ENCODE measurements at regions not wholly inside any gene's neighbourhood (a gene's known extent, or its start where the extent isn't known, plus 50 kb on each side); places are given as distances from the start of the nearest gene placed in this dataset.
A peak's percentile ranks its signal among the peaks of the same experiment; 100 is the strongest.

DNA sequence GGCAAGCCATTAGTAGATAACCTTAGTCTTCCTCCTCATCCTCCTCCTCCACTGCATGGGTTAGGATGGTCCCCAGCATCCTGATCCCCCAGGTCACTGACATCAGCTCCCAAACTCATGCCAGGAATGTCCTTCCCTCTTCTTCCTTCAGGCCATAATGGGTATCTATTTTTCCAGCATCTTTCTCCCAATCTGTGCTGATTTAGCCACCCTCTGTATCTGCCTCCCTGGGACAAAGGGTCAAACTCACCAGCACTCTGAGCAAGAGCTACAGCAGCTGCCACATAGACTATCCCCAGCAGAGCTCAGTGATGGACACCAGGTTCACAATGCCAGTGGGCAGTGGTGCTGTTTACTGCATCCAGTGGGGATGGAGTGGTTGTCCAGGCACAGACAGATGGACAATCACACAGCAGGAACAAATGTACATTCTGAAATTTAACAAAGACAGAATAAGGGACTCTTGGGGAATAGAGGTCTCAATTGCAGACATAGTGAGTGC, 115.2 kb upstream of the TOP3B start:
- Histone ChIP-seq H4K8ac (ENCODE audit: extremely low read depth, insufficient read depth, low read length) (no peak overlapping the region), H4K5ac (ENCODE audit: insufficient read length, low read depth, low read length) (no peak overlapping the region), H3K79me2 (ENCODE audit: control insufficient read depth in 1 of 2, insufficient read depth in 2 of 2, low read length in 2 of 2) (no peaks in the 10 kb centered on the region), H3K14ac (ENCODE audit: insufficient read length) (no peak overlapping the region), H2BK20ac (ENCODE audit: low read length) (no peak overlapping the region), H3K9me3 (ENCODE audit: insufficient read depth in 2 of 2, low read depth in 1 of 2, low read length in 1 of 2) (no peaks in the 10 kb centered on the region), H2AFZ (ENCODE audit: low read length) (no peak overlapping the region), H3K23me2 (ENCODE audit: low read depth, low read length) (no peaks in the 10 kb centered on the region), H3K27ac (ENCODE audit: low read depth, low read length) (no peak overlapping the region), H3K56ac (replicated peaks; ENCODE audit: insufficient read length, low read depth, low read length) (no peak overlapping the region), H4K20me1 (replicated peaks in 1 of 2; ENCODE audit: control insufficient read depth in 1 of 2, insufficient read depth in 2 of 2, low read length in 2 of 2) (peaks cover 0 to 5% of the 10 kb centered on the region in 2 experiments), H2BK120ac (replicated peaks; ENCODE audit: low read depth, low read length) (no peak overlapping the region), H2BK15ac (ENCODE audit: low read length) (no peak overlapping the region), H4K91ac (replicated peaks; ENCODE audit: insufficient read length, low read length) (no peak overlapping the region), H3K9ac (replicated peaks in 1 of 4; ENCODE audit: extremely low read depth in 1 of 4, low read depth in 3 of 4, low read length in 3 of 4) (no peak overlapping the region), H3K18ac (ENCODE audit: extremely low read depth, low read length) (no peak overlapping the region), H3K4me1 (replicated peaks in 1 of 4; ENCODE audit: control insufficient read depth in 3 of 4, insufficient read depth in 4 of 4, low read length in 3 of 4) (no peaks in the 10 kb centered on the region), H3K23ac (ENCODE audit: insufficient read length) (no peak overlapping the region), H3K36me3 (ENCODE audit: control insufficient read depth in 2 of 4, insufficient read depth in 4 of 4, low read length in 3 of 4) (no peaks in the 10 kb centered on the region), H3K79me1 (ENCODE audit: low read depth, low read length) (no peaks in the 10 kb centered on the region), H2BK12ac (ENCODE audit: low read depth, low read length) (no peak overlapping the region), H3K4ac (replicated peaks; ENCODE audit: insufficient read length, low read depth, low read length) (no peak overlapping the region), H3K27me3 (replicated peaks in 1 of 4; ENCODE audit: control insufficient read depth in 3 of 4, extremely low read depth in 1 of 4, insufficient read depth in 3 of 4, low read length in 3 of 4) (peaks cover 71 to 93% (median 87%) of the 10 kb centered on the region in 4 experiments), H2BK5ac (ENCODE audit: low read depth, low read length) (no peak overlapping the region), H3K4me2 (ENCODE audit: insufficient read depth in 1 of 2, low read depth in 2 of 2, low read length in 2 of 2) (no peak overlapping the region), H3K4me3 (ENCODE audit: extremely low read depth in 1 of 4, insufficient read depth in 2 of 4, low read depth in 3 of 4, low read length in 4 of 4) (no peak overlapping the region), H2AK5ac (ENCODE audit: low read depth, low read length) (no peak overlapping the region)
- ChIA-PET CTCF (ENCODE audit: partially characterized antibody) (interaction anchor here (0.9 to 5.8 kb wide), 5 partner anchors 12 to 104 kb away, joined by 3 to 47 read pairs (median 3); no protein-coding TSS in a partner anchor), POLR2A (ENCODE audit: partially characterized antibody) (no interaction called here)
- no peak for FAIRE-seq
- no peak for DNase-seq (ENCODE audit: low read depth in 1 of 2, low spot score in 2 of 2)
- no peak for TF ChIP-seq MAFK (IDR thresholded peaks at IDR 0.05; ENCODE audit: low read depth, low read length)
- TF ChIP-seq NRF1 (IDR thresholded peaks at IDR 0.05; ENCODE audit: low read depth, low read length): no peak
- peak; percentile 24 for TF ChIP-seq EZH2 (IDR thresholded peaks at IDR 0.05; ENCODE audit: low read depth, low read length, severe bottlenecking)
- no peak for TF ChIP-seq SP1 (IDR thresholded peaks at IDR 0.05; ENCODE audit: low read depth, low read length)
- TF ChIP-seq KDM4A (IDR thresholded peaks at IDR 0.05; ENCODE audit: low read depth, low read length, severe bottlenecking): no peak
- TF ChIP-seq, protein P1, sequence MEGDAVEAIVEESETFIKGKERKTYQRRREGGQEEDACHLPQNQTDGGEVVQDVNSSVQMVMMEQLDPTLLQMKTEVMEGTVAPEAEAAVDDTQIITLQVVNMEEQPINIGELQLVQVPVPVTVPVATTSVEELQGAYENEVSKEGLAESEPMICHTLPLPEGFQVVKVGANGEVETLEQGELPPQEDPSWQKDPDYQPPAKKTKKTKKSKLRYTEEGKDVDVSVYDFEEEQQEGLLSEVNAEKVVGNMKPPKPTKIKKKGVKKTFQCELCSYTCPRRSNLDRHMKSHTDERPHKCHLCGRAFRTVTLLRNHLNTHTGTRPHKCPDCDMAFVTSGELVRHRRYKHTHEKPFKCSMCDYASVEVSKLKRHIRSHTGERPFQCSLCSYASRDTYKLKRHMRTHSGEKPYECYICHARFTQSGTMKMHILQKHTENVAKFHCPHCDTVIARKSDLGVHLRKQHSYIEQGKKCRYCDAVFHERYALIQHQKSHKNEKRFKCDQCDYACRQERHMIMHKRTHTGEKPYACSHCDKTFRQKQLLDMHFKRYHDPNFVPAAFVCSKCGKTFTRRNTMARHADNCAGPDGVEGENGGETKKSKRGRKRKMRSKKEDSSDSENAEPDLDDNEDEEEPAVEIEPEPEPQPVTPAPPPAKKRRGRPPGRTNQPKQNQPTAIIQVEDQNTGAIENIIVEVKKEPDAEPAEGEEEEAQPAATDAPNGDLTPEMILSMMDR (IDR thresholded peaks at IDR 0.05; ENCODE audit: control extremely low read depth in 1 of 3, insufficient read depth in 1 of 3, low read depth in 1 of 3, low read length in 3 of 3): no peak
- TF ChIP-seq SAP30 (IDR thresholded peaks at IDR 0.05; ENCODE audit: insufficient read depth, insufficient replicate concordance, low read length): no peak
- TF ChIP-seq, protein P2, sequence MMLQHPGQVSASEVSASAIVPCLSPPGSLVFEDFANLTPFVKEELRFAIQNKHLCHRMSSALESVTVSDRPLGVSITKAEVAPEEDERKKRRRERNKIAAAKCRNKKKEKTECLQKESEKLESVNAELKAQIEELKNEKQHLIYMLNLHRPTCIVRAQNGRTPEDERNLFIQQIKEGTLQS (IDR thresholded peaks at IDR 0.05; ENCODE audit: insufficient read depth, low read depth, low read length): no peak
